GM18498 (cell line): ENCODE measurements at regions not wholly inside any gene's neighbourhood (a gene's known extent, or its start where the extent isn't known, plus 50 kb on each side); places are given as distances from the start of the nearest gene placed in this dataset.

Source experiments
- ATAC-seq: cut with Tn5 transposase; IDR thresholded peaks from one replicate; pipeline ENCODE4 v1.9.1; 2021; ENCODE audit warnings: mild to moderate bottlenecking, moderate library complexity; ENCODE audit not compliant: unreplicated experiment

GRCh38 chr15:70431854-70432253 lies 331.5 kb downstream of the UACA start:
- ATAC-seq: no peak

GRCh38 chr15:70430069-70430468 lies 332.4 kb upstream of the TLE3 start:
- ATAC-seq: no peak

- ATAC-seq: no peak
Measured at GRCh38 chr15:70429056-70429722, 331.5 kb upstream of the TLE3 start.

- no peak for ATAC-seq
Measured at GRCh38 chr15:70428211-70428822, 330.6 kb upstream of the TLE3 start.

- no peak for ATAC-seq
Measured at GRCh38 chr15:70427167-70428120, 329.7 kb upstream of the TLE3 start.

- no peak for ATAC-seq
Measured at GRCh38 chr15:70426096-70426821, 328.5 kb upstream of the TLE3 start.

GRCh38 chr15:70424937-70425411 lies 327.3 kb upstream of the TLE3 start:
- no peak for ATAC-seq

- no peak for ATAC-seq
Measured at GRCh38 chr15:70423267-70423666, 325.6 kb upstream of the TLE3 start.

GRCh38 chr15:70422342-70422741 lies 324.6 kb upstream of the TLE3 start:
- ATAC-seq: no peak

GRCh38 chr15:70420948-70421482 lies 323.3 kb upstream of the TLE3 start:
- ATAC-seq: no peak

- ATAC-seq: no peak
Measured at GRCh38 chr15:70420086-70420947, 322.6 kb upstream of the TLE3 start.

- ATAC-seq: no peak
Measured at GRCh38 chr15:70418943-70419342, 321.2 kb upstream of the TLE3 start.

- ATAC-seq: no peak
Measured at GRCh38 chr15:70417535-70417934, 319.8 kb upstream of the TLE3 start.

- no peak for ATAC-seq
Measured at GRCh38 chr15:70416829-70417228, 319.1 kb upstream of the TLE3 start.

GRCh38 chr15:70415398-70415797 lies 317.7 kb upstream of the TLE3 start:
- ATAC-seq: no peak

- ATAC-seq: no peak
Measured at GRCh38 chr15:70414626-70415025, 316.9 kb upstream of the TLE3 start.

- ATAC-seq: no peak
Measured at GRCh38 chr15:70412794-70413193, 315.1 kb upstream of the TLE3 start.

- no peak for ATAC-seq
Measured at GRCh38 chr15:70411143-70411863, 313.6 kb upstream of the TLE3 start.

GRCh38 chr15:70410371-70410985 lies 312.8 kb upstream of the TLE3 start:
- ATAC-seq: no peak
